HG02610 (cell line): ENCODE measurements at regions not wholly inside any gene's neighbourhood (a gene's known extent, or its start where the extent isn't known, plus 50 kb on each side); places are given as distances from the start of the nearest gene placed in this dataset.
A peak's percentile ranks its signal among the peaks of the same experiment; 100 is the strongest.
"Not testable (repeated sequence)": the region's sequence is repeated elsewhere in the genome, so short reads cannot be mapped to it uniquely, and the experiment has no call there.

Experiments
- ATAC-seq: cut with Tn5 transposase; IDR thresholded peaks from one replicate; pipeline ENCODE4 v1.9.1; 2021; ENCODE audit warnings: mild to moderate bottlenecking, moderate library complexity; ENCODE audit not compliant: unreplicated experiment

GRCh38 chrX:8027827-8028226 lies 100.6 kb upstream of the PNPLA4 start:
- ATAC-seq: no peak

- no peak for ATAC-seq
Measured at GRCh38 chrX:8025705-8026104, 98.5 kb upstream of the PNPLA4 start.

- no peak for ATAC-seq
Measured at GRCh38 chrX:8018934-8019333, 91.7 kb upstream of the PNPLA4 start.

DNA sequence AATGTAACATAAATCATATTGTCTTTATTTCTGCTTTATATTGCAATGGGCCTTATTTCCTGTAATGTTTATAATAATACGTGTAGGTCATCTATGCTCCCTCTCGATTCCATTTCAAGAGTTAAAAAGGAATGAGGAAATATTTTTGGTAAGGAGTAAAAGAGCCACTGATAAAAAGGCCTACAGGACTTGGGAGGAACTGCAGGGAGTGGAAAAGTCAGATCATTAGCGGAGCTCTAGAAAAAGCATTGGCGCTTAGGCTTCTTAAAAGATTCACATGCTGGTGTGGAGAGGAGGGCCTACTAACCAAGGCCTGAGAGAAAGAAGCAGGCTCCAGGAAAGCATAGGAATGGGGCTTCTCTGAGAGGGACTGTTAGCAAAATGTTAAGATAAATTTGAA lies 82.9 kb upstream of the PNPLA4 start:
- ATAC-seq: no peak

DNA sequence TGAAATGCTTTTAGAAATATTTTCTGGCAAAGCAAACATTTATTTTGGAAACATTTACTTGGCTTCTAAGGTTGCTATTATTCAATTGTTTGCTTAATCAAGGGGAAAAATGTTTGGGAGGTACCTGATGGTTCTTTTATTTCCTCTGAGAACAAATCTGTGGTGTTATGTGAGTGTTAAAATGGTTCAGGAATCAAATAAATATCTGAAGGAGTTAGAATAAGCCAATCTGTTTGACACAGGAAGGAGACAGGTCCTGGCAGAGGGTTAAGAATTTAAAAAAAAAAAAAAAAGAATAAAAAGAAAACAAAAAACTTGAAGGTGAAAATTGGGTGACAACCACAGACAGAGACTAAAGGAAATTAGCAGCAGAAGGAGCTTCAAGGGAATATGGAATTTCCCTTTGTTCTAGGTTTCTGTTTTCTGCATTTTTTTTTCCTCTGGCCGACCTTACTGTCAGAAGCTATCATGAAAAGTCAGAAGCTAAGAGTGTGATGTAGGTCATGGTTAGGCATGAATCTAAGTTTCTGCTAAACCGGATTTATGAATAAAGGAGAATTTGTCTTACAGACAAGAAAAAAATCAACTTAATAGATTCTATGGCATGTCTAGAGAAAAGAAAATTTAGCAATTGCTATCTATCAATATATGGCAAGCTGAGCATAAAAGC lies 78.6 kb upstream of the PNPLA4 start:
- ATAC-seq: no peak

GRCh38 chrX:8003147-8003883 lies 76.1 kb upstream of the PNPLA4 start:
- ATAC-seq: no peak

GRCh38 chrX:7996851-7997250 lies 69.6 kb upstream of the PNPLA4 start:
- ATAC-seq: no peak

- ATAC-seq: no peak
Measured at GRCh38 chrX:7996414-7996813, 69.2 kb upstream of the PNPLA4 start.

- no peak for ATAC-seq
Measured at GRCh38 chrX:7993873-7994272, 66.7 kb upstream of the PNPLA4 start.

GRCh38 chrX:7988013-7988759 lies 61.0 kb upstream of the PNPLA4 start:
- ATAC-seq: not testable (repeated sequence)

DNA sequence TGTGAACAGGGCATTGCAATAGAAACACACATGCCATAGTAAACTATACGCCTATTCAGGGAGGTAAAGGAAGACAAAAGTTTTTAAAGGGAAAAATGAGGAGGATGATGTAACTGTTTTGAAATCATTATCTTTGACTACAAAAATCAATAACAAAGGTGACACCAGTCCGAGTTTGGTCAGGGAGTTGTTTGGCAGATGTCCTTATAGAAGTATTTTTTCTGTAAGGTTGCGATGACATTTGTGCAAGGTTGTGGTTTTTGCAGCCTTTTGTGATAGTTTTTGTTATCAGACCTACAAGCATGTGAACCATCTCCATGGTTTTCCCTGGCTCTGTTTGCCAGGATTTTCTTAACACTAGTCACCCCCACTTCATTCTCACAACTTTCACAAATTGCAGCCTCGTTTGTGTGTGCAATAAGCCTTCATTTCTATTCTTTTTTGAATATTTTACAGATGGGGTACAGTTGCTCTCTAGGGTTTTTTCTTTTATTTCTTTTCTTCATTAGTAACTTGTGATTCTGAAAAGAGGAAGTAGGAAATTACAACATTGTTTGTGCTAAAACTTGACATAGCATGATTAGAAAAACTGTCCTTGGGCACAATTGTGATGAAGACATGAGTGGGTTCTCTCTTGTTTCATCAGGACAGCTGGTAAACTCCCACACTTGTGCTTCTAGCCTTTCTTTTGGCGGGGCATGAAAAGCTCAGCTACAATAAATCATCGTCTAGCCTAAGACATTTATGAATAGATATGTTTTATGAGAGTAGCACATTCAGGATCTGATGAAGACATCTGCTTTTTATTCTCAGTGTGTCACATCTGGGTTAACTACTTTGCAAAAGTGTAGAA lies 60.2 kb upstream of the PNPLA4 start:
- ATAC-seq: peak; percentile 65

GRCh38 chrX:7986738-7987137 lies 59.5 kb upstream of the PNPLA4 start:
- ATAC-seq: not testable (repeated sequence)

DNA sequence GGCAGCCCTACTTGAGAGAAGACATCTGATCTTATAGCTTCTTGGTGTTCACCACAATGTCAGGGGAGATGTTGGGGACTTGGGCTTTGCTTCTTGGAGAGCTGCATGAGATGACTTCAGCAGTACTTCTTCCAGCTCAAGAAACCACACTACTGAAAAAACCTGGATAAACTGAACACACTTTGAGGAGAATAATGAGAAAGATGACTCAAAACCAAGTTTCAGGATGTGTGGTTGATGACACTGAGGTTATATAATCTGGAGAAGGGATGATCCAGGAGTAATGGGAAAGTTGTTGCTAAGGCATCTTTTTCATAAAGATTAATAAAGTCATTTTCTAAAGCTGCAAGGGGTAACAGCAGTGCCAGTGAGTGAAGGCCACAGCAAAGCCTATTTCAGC lies 58.4 kb upstream of the PNPLA4 start:
- no peak for ATAC-seq

DNA sequence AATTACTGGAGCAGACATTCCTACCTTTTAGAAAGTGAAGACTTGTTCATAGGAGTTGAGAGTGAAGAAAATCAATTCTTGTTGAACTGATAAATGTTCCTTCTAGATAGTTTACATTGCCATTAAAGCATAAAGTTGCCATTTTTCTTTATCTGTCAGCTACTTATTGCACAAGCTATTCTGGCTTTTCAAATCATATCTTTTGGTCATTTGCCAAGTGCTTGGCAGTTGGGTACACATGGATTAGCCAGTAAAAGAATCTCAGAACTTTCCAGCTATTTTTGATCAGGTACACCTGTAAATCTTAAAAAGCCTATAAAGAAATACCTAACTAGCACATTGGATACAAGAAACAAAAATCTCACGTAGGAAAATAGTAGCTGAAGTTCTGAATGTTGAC lies 56.4 kb upstream of the PNPLA4 start:
- no peak for ATAC-seq
